ENCODE measurements at regions not wholly inside any gene's neighbourhood (a gene's known extent, or its start where the extent isn't known, plus 50 kb on each side); places are given as distances from the start of the nearest gene placed in this dataset.

DNA sequence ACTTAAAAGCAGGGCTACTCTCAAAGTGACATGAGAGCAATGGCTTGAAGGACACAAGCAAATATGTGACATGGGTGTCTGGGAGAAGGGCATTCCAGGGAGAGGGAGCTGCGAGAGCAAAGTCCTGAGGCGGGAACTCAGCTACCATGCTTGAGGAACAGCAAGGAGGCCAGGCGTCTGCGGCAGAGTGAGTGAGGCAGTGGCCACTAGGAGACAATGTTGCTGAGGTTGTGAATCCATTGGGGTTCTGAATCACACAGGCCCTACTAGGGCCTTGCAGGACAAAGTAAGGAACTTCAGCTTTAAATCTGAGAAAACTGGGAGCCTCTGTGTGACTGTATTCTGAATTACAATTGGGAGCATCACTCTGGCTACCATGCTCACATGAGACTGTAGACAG is 94.1 kb upstream of the PRICKLE2 start:
- intact Hi-C loops (cut with micrococcal nuclease), result no loop called here

DNA sequence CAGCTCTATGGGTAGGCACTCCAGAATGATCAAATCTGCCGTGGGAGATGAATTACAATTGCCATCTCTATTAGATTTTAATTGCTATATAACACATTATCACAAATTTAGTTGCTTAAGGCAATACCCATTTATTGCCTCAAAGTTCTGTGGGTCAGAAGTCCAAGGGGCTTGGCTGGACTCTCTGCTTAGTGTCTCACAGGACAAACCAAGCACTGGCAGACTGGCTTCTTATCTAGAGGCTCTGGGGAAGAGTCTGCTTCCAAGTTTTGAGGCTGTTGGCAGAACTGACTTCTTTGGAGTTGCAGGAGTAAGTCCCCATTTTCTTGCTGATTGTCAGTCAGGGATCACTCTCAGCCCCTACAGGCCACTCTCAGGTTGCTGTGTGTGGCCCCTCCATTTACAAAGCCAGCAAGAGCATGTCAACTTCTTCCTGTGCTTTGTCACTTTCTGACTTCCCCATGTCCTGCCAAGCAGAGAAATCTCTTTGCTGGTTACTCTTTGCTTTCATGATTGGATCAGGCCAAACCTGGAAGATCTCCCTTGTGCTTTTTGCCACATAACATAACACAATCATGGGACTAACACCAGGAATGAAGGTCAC is 93.5 kb upstream of the PRICKLE2 start:
- intact Hi-C loops (cut with micrococcal nuclease), result no loop called here

DNA sequence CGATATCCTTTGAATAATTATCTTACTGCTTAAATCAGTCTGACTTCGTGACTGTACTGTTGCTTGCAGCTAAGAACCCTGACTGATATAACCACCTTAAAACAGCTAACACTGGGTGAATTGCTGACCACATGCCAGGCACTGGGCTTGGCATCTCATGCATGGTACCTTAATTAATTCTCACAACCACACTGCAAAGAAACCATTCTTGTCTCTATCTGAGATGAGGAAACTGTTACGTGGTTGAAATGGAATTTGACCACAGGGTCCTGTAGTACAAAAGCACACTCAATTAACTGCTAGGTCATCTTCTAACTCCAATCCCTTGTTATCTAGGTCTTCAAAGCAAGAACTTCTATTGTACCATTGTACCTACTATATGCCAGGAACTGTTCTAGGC is 92.7 kb upstream of the PRICKLE2 start:
- intact Hi-C loops (cut with micrococcal nuclease), result no loop called here

DNA sequence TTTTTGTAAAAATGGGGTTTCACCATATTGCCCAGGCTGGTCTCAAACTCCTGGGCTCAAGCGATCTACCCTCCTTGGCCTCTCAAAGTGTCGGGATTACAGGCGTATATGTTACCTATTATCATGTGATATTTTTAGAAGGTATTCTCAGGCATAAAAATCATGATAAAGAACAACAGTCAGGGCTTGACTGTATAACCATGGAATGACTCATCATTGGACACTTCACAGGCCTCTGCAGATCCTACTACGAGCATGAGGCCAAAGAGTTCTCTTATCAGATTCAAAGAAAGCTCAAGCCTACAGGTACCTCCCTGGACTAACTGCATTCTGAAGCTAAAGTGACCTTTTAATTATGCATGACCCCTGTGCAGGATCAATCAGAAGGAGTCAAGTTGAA is 91.7 kb upstream of the PRICKLE2 start:
- intact Hi-C loops (cut with micrococcal nuclease), result no loop called here

DNA sequence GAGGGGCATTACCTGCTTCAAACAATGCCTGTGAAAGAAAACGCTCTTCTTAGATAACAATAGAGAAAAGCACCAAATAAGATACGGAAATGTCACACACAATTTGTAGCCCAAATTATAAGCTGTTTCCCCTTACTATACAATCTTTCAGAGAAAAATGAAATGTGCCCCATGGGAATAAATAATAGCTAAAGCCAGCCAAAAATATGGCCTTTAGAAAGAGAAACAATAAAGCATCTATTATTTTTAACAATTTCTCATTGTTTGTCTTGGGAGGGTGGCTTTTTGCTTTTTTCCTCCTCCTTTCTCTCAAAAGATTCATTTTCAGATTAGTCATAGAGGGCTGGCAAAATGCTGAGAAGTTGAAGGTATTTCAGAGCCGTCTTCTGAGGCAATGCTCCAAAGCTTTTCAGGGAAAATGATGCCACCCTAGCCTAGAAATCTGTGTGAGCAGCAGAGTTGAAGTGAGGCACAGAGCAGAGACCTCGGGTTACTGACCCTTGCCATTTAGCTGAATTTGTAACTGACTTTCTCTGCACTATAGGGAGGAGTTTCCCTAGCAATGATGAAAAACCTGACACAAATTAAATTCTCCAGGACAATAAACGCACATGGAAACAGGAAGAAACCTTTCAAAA is 86.3 kb upstream of the PRICKLE2 start:
- intact Hi-C loops (cut with micrococcal nuclease), result no loop called here

DNA sequence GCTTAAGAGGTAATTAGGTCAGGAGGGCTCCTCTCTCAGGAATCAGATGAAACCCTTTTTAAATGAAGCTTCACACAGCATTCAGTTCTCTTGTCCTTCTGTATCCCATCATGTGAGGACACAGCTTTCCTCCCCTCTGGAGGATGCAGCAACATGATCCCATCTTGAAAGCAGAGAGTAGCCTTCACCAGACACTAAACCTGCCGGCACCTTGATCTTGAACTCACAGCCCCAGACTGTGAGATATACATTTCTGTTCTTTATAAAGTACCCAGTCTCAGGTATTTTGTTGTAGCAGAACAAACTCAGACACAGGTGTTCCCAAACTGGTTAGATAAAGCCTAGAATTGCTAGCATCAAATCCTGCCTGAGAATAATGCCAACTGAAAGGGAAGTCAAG is 83.7 kb upstream of the PRICKLE2 start:
- intact Hi-C loops (cut with micrococcal nuclease), result no loop called here

DNA sequence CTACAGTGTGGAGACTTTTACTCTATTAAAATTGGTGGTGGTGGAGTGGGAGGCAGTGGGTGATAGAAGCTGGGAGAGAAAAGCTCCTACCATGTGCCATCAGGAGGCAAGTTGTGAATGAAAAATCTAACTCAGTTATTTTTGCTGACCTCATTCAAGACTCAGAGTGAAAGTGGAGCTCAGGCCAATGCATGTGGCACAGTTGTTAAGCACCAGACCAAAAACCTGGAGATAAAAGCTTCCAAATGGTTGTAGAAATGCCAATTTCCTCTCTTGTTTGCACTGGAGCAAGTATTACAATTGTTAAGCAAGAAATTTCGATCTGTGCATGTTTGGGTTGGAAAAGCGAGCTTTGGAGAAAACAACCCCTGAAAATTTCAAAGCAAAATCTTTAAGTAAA is 81.5 kb upstream of the PRICKLE2 start:
- intact Hi-C loops (cut with micrococcal nuclease), result no loop called here

DNA sequence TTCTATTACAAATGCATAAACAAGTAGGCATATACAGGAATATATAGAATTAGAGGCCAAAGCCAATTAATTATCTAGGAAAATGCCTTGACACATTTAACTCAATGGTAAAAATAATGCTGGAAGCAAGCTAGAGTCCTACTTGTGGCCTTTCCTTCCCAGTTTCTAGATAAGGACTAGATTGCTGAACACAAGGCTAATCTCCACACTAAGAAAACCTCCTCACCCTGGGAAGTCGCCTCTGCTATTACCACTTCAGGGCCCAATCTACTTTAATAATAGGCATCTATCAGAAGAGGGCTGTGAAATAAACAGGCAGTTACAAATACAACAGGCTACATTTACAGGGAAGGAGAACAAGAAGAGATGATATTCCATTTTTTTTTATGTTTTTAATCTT is 80.5 kb upstream of the PRICKLE2 start:
- intact Hi-C loops (cut with micrococcal nuclease), result no loop called here

DNA sequence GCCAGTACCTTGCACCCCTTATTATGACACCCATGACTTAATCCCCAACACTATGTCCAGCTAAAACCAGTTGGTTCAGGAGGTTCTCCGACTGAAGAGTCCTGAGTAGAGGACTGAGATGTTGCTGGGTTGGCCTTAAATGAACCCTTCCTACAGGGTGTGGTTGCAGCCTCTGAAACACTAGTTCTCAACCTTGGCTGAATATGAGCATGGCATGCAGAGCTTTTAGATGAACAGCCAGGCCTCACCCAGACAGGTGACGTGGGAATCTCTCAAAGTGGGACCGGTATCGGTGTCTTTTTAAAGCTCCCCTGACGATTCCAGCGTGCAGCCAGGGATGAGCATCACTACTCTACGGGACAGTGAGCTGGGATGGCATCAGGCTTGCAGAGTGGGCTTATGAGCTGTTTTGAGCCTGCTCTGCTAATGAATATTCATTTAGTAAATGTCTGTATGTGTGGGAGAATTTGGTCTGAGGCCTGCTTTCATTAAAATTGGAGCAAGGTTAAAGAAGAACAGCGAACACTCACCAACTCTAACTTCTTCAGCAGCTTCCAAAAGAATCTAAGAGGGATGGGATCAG is 79.7 kb upstream of the PRICKLE2 start:
- intact Hi-C loops (cut with micrococcal nuclease), result no loop called here

DNA sequence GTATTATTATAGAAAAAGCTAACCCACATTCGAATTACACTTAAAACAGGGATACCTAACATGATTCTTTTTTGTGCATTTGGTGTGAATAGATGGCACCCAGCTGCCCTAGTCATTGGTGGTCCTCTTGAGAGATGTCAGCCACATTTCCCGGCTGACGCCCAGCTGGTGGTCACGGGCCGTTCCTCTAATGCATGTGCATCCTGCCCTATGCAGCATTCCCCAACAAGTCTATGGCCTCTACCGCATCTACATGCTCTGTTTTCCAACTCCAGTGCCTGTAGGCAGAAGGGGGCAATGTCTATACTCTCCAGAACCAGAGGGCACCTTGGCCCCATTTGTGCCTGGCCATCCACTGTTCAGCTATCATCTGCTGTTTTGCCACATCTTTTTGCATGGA is 78.6 kb upstream of the PRICKLE2 start:
- intact Hi-C loops (cut with micrococcal nuclease), result no loop called here

DNA sequence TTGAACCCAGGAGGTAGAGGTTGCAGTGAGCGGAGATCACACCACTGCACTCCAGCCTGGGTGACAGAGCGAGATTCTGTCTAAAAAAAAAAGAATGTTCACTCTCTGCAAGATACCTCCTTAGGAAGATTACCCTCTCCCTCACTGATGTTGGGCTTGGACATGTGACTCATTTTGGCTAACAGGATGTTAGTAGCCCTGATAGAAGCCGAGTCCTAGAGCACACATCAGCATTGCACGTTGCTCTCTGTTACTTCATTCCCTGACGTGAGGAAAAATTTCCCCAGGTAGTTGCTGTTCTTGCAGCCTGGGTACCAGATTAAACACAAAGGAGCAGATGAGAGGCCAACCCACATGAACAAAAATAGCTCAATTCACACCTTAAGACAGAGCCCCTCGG is 78.1 kb upstream of the PRICKLE2 start:
- intact Hi-C loops (cut with micrococcal nuclease), result no loop called here

DNA sequence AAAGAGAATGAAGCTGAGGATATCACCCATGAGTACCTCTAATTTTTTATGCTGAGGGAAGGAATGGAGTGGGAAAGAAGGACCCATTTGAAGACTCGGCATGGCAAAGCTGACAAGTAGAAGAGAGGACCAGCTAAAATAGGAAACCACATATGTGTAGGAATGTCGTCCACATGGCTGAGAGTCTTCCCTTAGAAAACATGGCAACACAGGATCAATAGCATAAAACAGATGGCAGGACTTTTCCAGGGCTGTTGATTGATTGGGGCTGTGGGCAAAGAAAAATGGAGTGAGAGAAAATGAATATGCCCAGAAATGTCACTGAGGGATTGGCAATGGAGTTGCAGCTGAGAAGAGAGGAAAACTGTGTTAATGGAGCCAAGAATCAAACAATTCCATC is 76.2 kb upstream of the PRICKLE2 start:
- intact Hi-C loops (cut with micrococcal nuclease), result no loop called here

DNA sequence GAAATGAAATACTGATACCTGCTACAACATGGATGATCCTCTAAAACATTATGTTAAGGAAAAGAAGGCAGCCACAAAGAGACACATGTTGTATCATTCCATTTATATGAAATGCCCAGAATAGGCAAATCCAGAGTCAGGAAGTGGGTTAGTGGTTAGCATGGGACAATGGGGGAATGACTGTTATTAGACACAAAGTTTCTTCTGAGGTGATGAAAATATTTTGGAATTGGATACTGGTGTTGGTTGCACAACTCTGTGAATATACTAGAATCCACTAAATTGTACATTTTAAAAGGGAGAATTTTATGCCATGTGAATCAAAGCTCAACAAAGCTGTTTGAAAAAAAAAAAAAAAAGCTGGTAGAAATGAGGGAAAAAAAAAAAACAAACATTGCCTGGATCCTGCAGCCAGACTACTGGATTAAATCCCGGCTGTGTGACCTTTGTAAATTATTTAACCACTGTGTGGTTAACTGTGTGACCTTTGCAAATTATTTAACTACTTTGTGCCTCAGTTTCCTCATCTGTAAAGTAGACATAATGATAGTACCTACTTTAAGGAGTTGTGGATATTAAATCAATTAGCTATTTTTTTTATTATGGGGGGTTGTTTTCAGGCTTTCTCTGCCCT is 75.6 kb upstream of the PRICKLE2 start:
- intact Hi-C loops (cut with micrococcal nuclease), result no loop called here

DNA sequence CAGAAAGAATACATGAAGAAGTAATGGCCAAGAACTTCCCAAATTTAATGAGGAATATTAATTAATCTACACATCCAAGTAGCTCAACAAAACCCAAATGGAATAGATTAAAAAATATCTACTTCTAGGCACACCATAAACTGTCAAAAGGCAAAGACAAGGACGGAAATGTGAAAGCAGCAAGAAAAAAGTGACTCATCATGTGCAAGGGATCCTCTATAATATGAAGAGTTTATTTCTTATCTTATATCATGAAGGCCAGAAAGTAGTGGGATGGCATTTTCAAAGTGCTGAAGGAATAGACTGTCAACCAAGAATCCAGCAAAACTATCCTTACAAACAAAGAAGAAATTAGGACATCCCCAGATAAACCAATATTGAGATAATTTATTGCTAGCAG is 73.9 kb upstream of the PRICKLE2 start:
- intact Hi-C loops (cut with micrococcal nuclease), result no loop called here

DNA sequence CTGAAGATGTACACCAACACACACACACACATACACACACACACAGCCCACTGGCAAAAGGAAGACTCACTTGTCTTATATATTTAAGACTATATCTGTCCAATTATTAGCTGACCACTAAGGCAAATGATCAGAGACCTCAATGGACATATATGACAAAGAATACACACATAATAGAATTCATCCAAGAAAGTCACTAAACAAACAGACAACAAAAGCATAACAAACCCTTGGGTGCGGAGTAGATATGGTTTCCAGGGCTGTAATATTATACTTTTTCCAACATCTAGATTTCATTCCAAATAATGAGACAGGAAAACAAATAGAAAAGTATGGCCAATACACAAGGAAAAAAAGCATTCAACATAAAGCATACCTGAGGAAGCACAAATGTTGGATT is 72.3 kb upstream of the PRICKLE2 start:
- intact Hi-C loops (cut with micrococcal nuclease), result no loop called here

DNA sequence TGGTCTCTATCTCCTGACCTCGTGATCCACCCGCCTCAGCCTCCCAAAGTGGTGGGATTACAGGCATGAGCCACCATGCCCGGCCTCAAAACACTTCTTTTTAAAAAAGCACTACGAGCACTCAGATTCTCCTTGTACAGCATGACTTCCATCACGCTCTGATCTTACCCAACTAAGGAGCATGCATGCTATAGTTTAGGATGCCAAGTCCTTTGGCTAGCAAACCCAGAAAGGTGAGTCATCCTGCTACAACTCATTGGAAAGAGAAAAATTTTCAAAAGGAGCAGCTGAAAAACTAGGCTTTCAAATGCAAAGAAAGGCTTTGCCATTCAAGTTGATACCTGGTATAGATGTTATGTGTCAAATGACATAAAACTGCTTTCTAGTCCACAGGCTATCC is 70.3 kb upstream of the PRICKLE2 start:
- intact Hi-C loops (cut with micrococcal nuclease), result no loop called here

DNA sequence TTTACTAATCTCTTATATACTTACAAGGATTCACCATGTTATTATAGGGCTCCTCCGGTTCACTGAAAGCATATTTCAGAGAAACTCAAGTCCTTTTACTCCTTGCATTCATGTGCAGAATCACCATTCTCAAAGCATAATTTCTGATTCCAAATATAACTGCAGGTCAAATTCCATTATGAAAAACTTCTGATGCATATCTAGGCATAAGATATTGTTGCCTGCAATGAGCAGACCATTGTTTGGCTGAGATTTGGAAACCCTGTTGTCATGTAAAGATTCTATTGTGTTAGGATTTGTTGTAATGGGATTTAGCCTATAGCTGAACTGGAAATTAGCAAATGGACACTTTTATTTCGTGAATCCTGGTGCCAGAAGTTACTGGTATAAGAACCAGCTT is 69.5 kb upstream of the PRICKLE2 start:
- intact Hi-C loops (cut with micrococcal nuclease), result no loop called here

DNA sequence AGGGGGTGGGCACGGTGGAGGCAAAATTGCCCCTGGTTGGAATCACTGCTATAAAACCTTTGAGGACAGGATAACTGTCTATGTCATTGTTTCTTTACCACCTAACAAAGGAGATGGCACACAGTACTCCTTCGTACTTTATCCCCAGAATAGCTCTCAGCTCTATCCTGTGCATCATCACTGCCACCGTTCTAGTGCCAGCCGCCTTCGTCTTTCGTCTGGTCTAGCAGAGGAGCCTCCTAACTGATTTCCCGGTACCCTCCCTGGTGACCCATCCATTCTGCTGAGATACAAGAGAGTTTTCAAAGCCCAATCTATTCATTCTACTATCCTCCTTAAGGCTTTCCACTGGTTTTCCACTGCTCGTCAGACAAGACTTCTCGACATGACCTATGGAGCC is 67.9 kb upstream of the PRICKLE2 start:
- intact Hi-C loops (cut with micrococcal nuclease), result no loop called here

DNA sequence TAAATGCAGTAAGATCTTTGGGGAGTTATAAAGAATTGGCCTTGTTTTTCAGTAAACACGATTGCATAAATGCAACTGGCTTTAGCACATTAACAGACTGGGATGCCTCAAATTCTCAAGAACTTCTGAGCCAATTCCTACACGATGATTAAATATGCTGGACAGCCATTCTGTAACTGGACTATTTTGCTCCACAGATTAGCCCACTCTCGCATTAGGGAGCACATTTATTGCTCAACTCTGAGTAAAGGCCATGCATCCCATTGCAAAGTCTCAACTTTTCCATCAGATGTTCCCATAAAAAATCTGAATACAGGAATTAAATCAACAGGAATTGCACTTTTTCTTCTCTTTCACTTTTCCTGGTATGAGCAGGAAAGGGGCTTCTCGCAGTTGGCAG is 66.7 kb upstream of the PRICKLE2 start:
- intact Hi-C loops (cut with micrococcal nuclease), result no loop called here

DNA sequence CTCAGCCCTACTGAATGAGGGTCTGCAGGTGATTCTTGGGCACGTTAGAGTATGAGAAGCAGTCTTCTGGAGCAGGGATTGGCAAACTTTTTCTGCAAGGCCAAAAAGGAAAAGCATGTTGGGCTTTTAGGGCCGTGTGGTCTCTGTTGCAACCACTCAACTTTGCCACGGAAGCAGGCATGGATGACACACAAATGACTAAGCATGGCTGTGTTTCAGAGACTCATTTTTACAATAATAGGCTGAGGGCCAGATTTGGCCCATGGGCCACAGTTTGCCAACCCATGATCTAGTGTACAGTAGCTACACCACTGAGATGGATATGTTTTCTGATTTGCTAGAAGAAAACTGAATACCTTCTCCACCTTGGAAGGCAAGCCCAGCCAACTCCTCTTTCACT is 66.1 kb upstream of the PRICKLE2 start:
- intact Hi-C loops (cut with micrococcal nuclease), result no loop called here

DNA sequence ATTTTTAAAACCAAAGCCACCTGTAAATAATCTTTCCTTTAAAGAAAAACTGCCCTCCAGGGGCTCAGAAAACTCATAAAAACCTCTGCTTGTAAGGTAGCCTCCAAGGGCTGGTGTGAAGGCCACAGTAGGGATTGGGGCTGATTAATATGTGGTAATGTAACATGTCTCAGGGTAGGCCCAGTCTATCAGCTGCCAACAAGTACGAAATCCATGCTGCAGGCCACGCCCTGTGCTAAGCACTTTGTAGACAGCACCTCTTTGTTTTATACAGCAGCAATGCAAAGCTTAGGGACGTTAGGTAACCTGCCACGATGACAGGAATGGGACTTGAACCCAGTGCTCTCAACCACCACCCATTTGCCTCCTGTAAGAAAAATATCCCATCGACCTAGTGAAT is 65.6 kb upstream of the PRICKLE2 start:
- intact Hi-C loops (cut with micrococcal nuclease), result no loop called here

DNA sequence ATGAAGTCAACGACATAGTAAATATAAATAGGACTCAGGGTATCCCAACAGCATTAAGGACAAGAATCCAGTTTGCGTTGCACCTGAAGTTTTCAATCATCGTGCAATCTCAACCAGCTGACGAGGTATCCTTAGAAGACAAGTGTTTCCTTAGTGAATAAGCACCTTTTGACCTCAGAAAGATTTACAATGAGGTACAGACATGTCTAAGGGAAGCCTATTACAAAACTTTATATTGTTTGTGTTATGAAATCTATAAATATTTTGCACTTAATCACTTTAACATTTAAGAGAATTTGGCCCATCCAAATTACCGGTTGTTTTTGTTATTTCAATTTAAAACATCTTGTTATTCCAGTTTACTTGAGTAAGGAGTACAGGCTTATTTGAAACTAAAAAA is 64.9 kb upstream of the PRICKLE2 start:
- intact Hi-C loops (cut with micrococcal nuclease), result no loop called here

DNA sequence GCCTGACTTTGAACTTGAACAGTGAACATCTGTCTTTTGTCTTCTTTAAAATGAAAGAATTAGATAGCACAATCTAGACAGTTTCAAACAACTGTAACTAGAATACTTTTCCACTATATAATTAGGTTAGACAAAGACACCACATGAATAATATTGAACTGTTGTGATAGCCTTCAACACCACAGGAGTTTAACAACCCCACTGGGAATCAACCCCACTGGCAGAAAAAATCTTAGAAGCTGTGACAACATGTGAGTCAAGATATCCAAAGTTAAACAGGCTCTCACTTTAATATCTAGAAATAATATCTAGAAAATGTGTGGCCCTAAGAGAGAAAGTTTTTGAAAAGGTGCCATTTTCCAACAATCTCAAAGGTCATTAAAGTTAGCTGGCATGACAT is 64.4 kb upstream of the PRICKLE2 start:
- intact Hi-C loops (cut with micrococcal nuclease), result no loop called here

All from T-helper 1 cell treated with Interleukin-12 subunit alpha and Interleukin-12 subunit beta and Interleukin-4 antibody, amounts not matched to agents 30 ng/mL and 1 ng/mL, for 36 hours (primary cell).